HCT116 (cell line): ENCODE measurements at regions not wholly inside any gene's neighbourhood (a gene's known extent, or its start where the extent isn't known, plus 50 kb on each side); places are given as distances from the start of the nearest gene placed in this dataset.

Experiments used
- ATAC-seq: fragments of 200-7000 bp; cut with Tn5 transposase; 2 replicates; pipeline ENCODE4 v1.9.1; 2020; ENCODE audit warnings: mild to moderate bottlenecking, moderate library complexity
- BruUV-seq: library from RNA; stranded (reverse); fragments of 400-500 nt; replicated peaks from 2 replicates; lab custom pipeline; 2021; lab: Mats Ljungman, UMichigan
- CTCF ChIA-PET: fragments of 300-600 bp; sonication (Branson Sonifier 250); formaldehyde crosslinking; loops from one replicate; lab custom pipeline; 2021; ENCODE audit warnings: antibody characterized with exemption; lab: Charles Lee
- POLR2A ChIA-PET: fragments of 300-600, 350-600 bp; sonication (Branson Sonifier 250); formaldehyde crosslinking; loops from one replicate; lab custom pipeline; 2021; ENCODE audit warnings: antibody characterized with exemption; lab: Charles Lee
- RAD21 ChIA-PET, 2 experiments: fragments of 300-600 bp; sonication (Branson Sonifier 250); formaldehyde crosslinking; loops; one replicate each; lab custom pipeline; 2023; ENCODE audit warnings: low total read pairs in 2 of 2; ENCODE audit not compliant: uncharacterized antibody in 2 of 2, unreplicated experiment in 2 of 2, low non-redundant PET in 1 of 2; lab: Charles Lee
- DNase-seq: peaks from one replicate; pipeline ENCODE4 v3.0.0-alpha.2; 2010; ENCODE audit warnings: low read depth, low spot score
- H2AFZ ChIP-seq: fragments of 200-600 bp; shearing (Covaris generic), sonication (generic); 2 replicates; pipeline ENCODE4 v1.6.1; 2017; ENCODE audit warnings: low read depth, mixed run types, mixed read lengths, antibody characterized with exemption, low read length; ENCODE audit not compliant: poor library complexity, severe bottlenecking
- H3K27ac ChIP-seq: 2 replicates; pipeline ENCODE4 v1.5.1; 2012; ENCODE audit warnings: low read depth, low read length
- H3K27me3 ChIP-seq: fragments of 200-600 bp; sonication (generic); 2 replicates; pipeline ENCODE4 v1.6.1; 2016; ENCODE audit warnings: mixed run types, low read length, mixed read lengths; ENCODE audit not compliant: insufficient read depth
- H3K36me3 ChIP-seq, 2 experiments: fragments of 200-500 bp in 1 of 2; fragments of 200-600 bp in 1 of 2; sonication (Bioruptor generic) in 1 of 2; sonication (generic) in 1 of 2; 2 replicates each; pipeline versions ENCODE4 v1.5.1 to v1.6.1; 2014 to 2016; ENCODE audit warnings: low read length in 2 of 2, inconsistent platforms in 1 of 2, mixed read lengths in 1 of 2, mixed run types in 1 of 2; ENCODE audit not compliant: insufficient read depth in 2 of 2, control insufficient read depth in 1 of 2
- H3K4me1 ChIP-seq, 2 experiments: fragments of 200-600 bp in 1 of 2; sonication (generic) in 1 of 2; 2 replicates each; pipeline versions ENCODE4 v1.5.1 to v1.6.1; 2012 to 2017; ENCODE audit warnings: low read length in 2 of 2, inconsistent platforms in 1 of 2, mild to moderate bottlenecking in 1 of 2, mixed read lengths in 1 of 2, mixed run types in 1 of 2, moderate library complexity in 1 of 2; ENCODE audit not compliant: insufficient read depth in 2 of 2, control insufficient read depth in 1 of 2
- H3K4me2 ChIP-seq: fragments of 200-600 bp; sonication (generic); 2 replicates; pipeline ENCODE4 v1.6.1; 2017; ENCODE audit warnings: mixed run types, low read length, mixed read lengths
- H3K4me3 ChIP-seq, 2 experiments: fragments of 200-600 bp in 1 of 2; sonication (generic) in 1 of 2; replicated peaks in 1 of 2; 2 replicates each; pipeline ENCODE4 v1.5.1; 2011 to 2016; ENCODE audit warnings: low read length in 2 of 2, control low read depth in 1 of 2, low read depth in 1 of 2, mild to moderate bottlenecking in 1 of 2, mixed read lengths in 1 of 2, mixed run types in 1 of 2
- H3K79me2 ChIP-seq: fragments of 200-600 bp; sonication (generic); 2 replicates; pipeline ENCODE4 v1.6.1; 2017; ENCODE audit warnings: mild to moderate bottlenecking, mixed run types, low read length, moderate library complexity, mixed read lengths; ENCODE audit not compliant: insufficient read depth
- H3K9ac ChIP-seq: fragments of 200-600 bp; sonication (generic); 2 replicates; pipeline ENCODE4 v1.6.1; 2016; ENCODE audit warnings: low read length, mixed read lengths
- H3K9me2 ChIP-seq: fragments of 200-600 bp; sonication (generic), shearing (Covaris generic); 2 replicates; pipeline ENCODE4 v1.6.1; 2017; ENCODE audit warnings: mixed run types, mild to moderate bottlenecking, moderate library complexity; ENCODE audit not compliant: insufficient read depth
- H3K9me3 ChIP-seq, 2 experiments: fragments of 200-500 bp in 1 of 2; fragments of 200-600 bp in 1 of 2; sonication (Bioruptor generic) in 1 of 2; sonication (generic) in 1 of 2; 2 replicates each; pipeline ENCODE4 v1.6.1; 2014 to 2017; ENCODE audit warnings: low read length in 2 of 2, mixed read lengths in 2 of 2, inconsistent platforms in 1 of 2, low read depth in 1 of 2, mild to moderate bottlenecking in 1 of 2, mixed run types in 1 of 2, moderate library complexity in 1 of 2; ENCODE audit not compliant: control insufficient read depth in 1 of 2, insufficient read depth in 1 of 2
- H4K20me1 ChIP-seq: fragments of 200-600 bp; sonication (generic), shearing (Covaris generic); 2 replicates; pipeline ENCODE4 v1.6.1; 2017; ENCODE audit warnings: mixed run types, mild to moderate bottlenecking, moderate library complexity; ENCODE audit not compliant: insufficient read depth
- ATF3 ChIP-seq: IDR thresholded peaks from 2 replicates; pipeline ENCODE4 v1.6.1; 2012
- CBX3 ChIP-seq: IDR thresholded peaks from 2 replicates; pipeline ENCODE4 v1.6.1; 2012; ENCODE audit warnings: low read depth
- CEBPB ChIP-seq: IDR thresholded peaks from 2 replicates; pipeline ENCODE4 v1.6.1; 2012; ENCODE audit warnings: low read depth
- CTCF ChIP-seq, 3 experiments: fragments of 200-600 bp in 1 of 3; sonication (generic) in 1 of 3; IDR thresholded peaks in 2 of 3; conservative IDR thresholded peaks in 1 of 3; 2 replicates each; pipeline ENCODE4 v1.5.1; 2012 to 2017; ENCODE audit warnings: low read depth in 2 of 3, low read length in 2 of 3, antibody characterized with exemption in 1 of 3, borderline replicate concordance in 1 of 3, control low read depth in 1 of 3, mild to moderate bottlenecking in 1 of 3, mixed read lengths in 1 of 3, mixed run types in 1 of 3, moderate library complexity in 1 of 3; ENCODE audit not compliant: insufficient read depth in 1 of 3
- EGR1 ChIP-seq: IDR thresholded peaks from 2 replicates; pipeline ENCODE4 v1.6.1; 2012; ENCODE audit warnings: low read depth
- EZH2 ChIP-seq: fragments of 200-600 bp; sonication (generic); IDR thresholded peaks from 2 replicates; pipeline ENCODE4 v1.6.1; 2017; ENCODE audit warnings: antibody characterized with exemption, mixed run types
- EZH2phosphoT487 ChIP-seq: fragments of 200-600 bp; IDR thresholded peaks from 2 replicates; pipeline ENCODE4 v1.6.1; 2018; ENCODE audit warnings: antibody characterized with exemption, borderline replicate concordance
- JUND ChIP-seq: IDR thresholded peaks from 2 replicates; pipeline ENCODE4 v1.6.1; 2012
- POLR2A ChIP-seq: IDR thresholded peaks from 2 replicates; pipeline ENCODE4 v1.7.0; 2011; ENCODE audit warnings: borderline replicate concordance; ENCODE audit not compliant: insufficient read depth, insufficient read length; ENCODE audit errors: extremely low read depth
- RAD21 ChIP-seq: IDR thresholded peaks from 2 replicates; pipeline ENCODE4 v1.6.1; 2012; ENCODE audit warnings: low read depth, mild to moderate bottlenecking
- ZBTB33 ChIP-seq: IDR thresholded peaks from 2 replicates; pipeline ENCODE4 v1.6.1; 2011; ENCODE audit warnings: mild to moderate bottlenecking, low read length, moderate library complexity; ENCODE audit not compliant: insufficient replicate concordance; ENCODE audit errors: extremely low read depth
- intact Hi-C: fragments of 100-400 bp; cut with micrococcal nuclease; formaldehyde crosslinking; loops from 2 replicates; pipeline ENCODE4 v1.10.0; 2022

- ATAC-seq (no peak), DNase-seq (no peak)
- Histone ChIP-seq H3K27ac (no peak overlapping the region), H3K36me3 (no peaks in the 10 kb centered on the region), H3K4me3 (no peak overlapping the region), H3K9me3 (peaks cover 17 to 20% of the 10 kb centered on the region in 2 experiments; a peak in 3 of 4 replicates), H3K9ac (no peak overlapping the region), H4K20me1 (no peaks in the 10 kb centered on the region), H3K4me2 (no peak overlapping the region), H3K9me2 (no peaks in the 10 kb centered on the region), H3K27me3 (no peaks in the 10 kb centered on the region), H2AFZ (no peak overlapping the region), H3K79me2 (no peaks in the 10 kb centered on the region), H3K4me1 (no peaks in the 10 kb centered on the region)
- intact Hi-C loops: no loop called here
- TF ChIP-seq CBX3 (no peak), JUND (no peak), CTCF (IDR thresholded peaks at IDR 0.05 in 2 of 3, conservative IDR thresholded peaks at IDR 0.05 in 1 of 3; ENCODE audit: borderline replicate concordance in 1 of 3, insufficient read depth in 1 of 3, low read depth in 2 of 3, low read length in 2 of 3) (no peak), EZH2 (no peak), POLR2A (no peak), RAD21 (no peak), EGR1 (no peak), ATF3 (no peak), ZBTB33 (no peak), EZH2phosphoT487 (no peak), CEBPB (no peak)
- ChIA-PET CTCF (no interaction called here), POLR2A (no interaction called here), RAD21 (no interaction called here)
- no TSS peak for BruUV-seq
These were observed 1614.4 kb upstream of the DDX18 start for GRCh38 chr2:116200086-116200485.
